GM23338 (cell line): ENCODE measurements at regions not wholly inside any gene's neighbourhood (a gene's known extent, or its start where the extent isn't known, plus 50 kb on each side); places are given as distances from the start of the nearest gene placed in this dataset.
A peak's percentile ranks its signal among the peaks of the same experiment; 100 is the strongest.
"Not testable (repeated sequence)": the region's sequence is repeated elsewhere in the genome, so short reads cannot be mapped to it uniquely, and the experiment has no call there.

Source experiments
- ATAC-seq: fragments of 200-7000 bp; cut with Tn5 transposase; 3 replicates; pipeline ENCODE4 v1.9.1; 2020
- DNase-seq: peaks from one replicate; pipeline ENCODE4 v3.0.0-alpha.2; 2015; ENCODE audit warnings: low spot score
- H2AFZ ChIP-seq: fragments of 200-600 bp; sonication (generic); 2 replicates; pipeline ENCODE4 v1.8.0; 2016; ENCODE audit warnings: antibody characterized with exemption, mild to moderate bottlenecking, moderate library complexity
- H3F3A ChIP-seq: fragments of 200-600 bp; sonication (generic); replicated peaks from 2 replicates; pipeline ENCODE4 v1.8.0; 2017; ENCODE audit warnings: antibody characterized with exemption, mixed run types, low read depth
- H3K27ac ChIP-seq: fragments of 200-600 bp; sonication (generic); 2 replicates; pipeline ENCODE4 v1.6.1; 2016; ENCODE audit warnings: low read depth
- H3K27me3 ChIP-seq: fragments of 200-600 bp; sonication (generic); 2 replicates; pipeline ENCODE4 v1.8.0; 2016; ENCODE audit warnings: mild to moderate bottlenecking, mixed run types, moderate library complexity; ENCODE audit not compliant: insufficient read depth
- H3K36me3 ChIP-seq: fragments of 200-600 bp; sonication (generic); 2 replicates; pipeline ENCODE4 v1.8.0; 2016; ENCODE audit warnings: mild to moderate bottlenecking; ENCODE audit not compliant: insufficient read depth
- H3K4me1 ChIP-seq: fragments of 200-600 bp; sonication (generic); 2 replicates; pipeline ENCODE4 v1.8.0; 2016; ENCODE audit warnings: mild to moderate bottlenecking, moderate library complexity; ENCODE audit not compliant: insufficient read depth
- H3K4me2 ChIP-seq: fragments of 200-600 bp; sonication (generic); 2 replicates; pipeline ENCODE4 v1.7.1; 2017; ENCODE audit warnings: mixed run types
- H3K4me3 ChIP-seq: fragments of 200-600 bp; sonication (generic); 2 replicates; pipeline ENCODE4 v1.6.1; 2016; ENCODE audit warnings: mixed run types
- H3K79me2 ChIP-seq: fragments of 200-600 bp; sonication (generic); replicated peaks from 2 replicates; pipeline ENCODE4 v1.8.0; 2017; ENCODE audit warnings: mild to moderate bottlenecking; ENCODE audit not compliant: insufficient read depth
- H3K9me2 ChIP-seq: fragments of 200-600 bp; sonication (generic); 2 replicates; pipeline ENCODE4 v1.8.0; 2017; ENCODE audit not compliant: insufficient read depth
- H4K20me1 ChIP-seq: fragments of 200-600 bp; sonication (generic); replicated peaks from 2 replicates; pipeline ENCODE4 v1.8.0; 2017; ENCODE audit warnings: mild to moderate bottlenecking; ENCODE audit not compliant: insufficient read depth
- H3K27ac Mint-ChIP-seq: 2 replicates; pipeline ENCODE4 v1.8.0; 2020; ENCODE audit warnings: inconsistent platforms, mild to moderate bottlenecking, moderate library complexity, mixed read lengths
- H3K27me3 Mint-ChIP-seq: 3 replicates; pipeline ENCODE4 v1.8.0; 2022; ENCODE audit warnings: low read depth, mild to moderate bottlenecking, moderate library complexity, mixed read lengths, inconsistent platforms; ENCODE audit not compliant: insufficient read depth, poor library complexity
- H3K36me3 Mint-ChIP-seq: 3 replicates; pipeline ENCODE4 v1.8.0; 2021; ENCODE audit warnings: low read depth, mild to moderate bottlenecking, inconsistent platforms, moderate library complexity, mixed read lengths
- H3K4me1 Mint-ChIP-seq: 3 replicates; pipeline ENCODE4 v1.8.0; 2020; ENCODE audit warnings: mild to moderate bottlenecking, inconsistent platforms, mixed read lengths
- H3K4me3 Mint-ChIP-seq: 3 replicates; pipeline ENCODE4 v1.8.0; 2021; ENCODE audit warnings: moderate library complexity, mild to moderate bottlenecking, inconsistent platforms, mixed read lengths
- H3K9me3 Mint-ChIP-seq: 3 replicates; pipeline ENCODE4 v1.8.0; 2020; ENCODE audit warnings: moderate library complexity, mild to moderate bottlenecking, inconsistent platforms, mixed read lengths
- EZH2 ChIP-seq: fragments of 200-600 bp; sonication (generic); IDR thresholded peaks from one replicate; pipeline ENCODE4 v1.8.0; 2017; ENCODE audit warnings: antibody characterized with exemption, mild to moderate bottlenecking, low read depth; ENCODE audit not compliant: unreplicated experiment
- EZH2phosphoT487 ChIP-seq: fragments of 200-600 bp; sonication (generic); IDR thresholded peaks from one replicate; pipeline ENCODE4 v1.8.1; 2018; ENCODE audit warnings: antibody characterized with exemption; ENCODE audit not compliant: unreplicated experiment
- JUNB ChIP-seq: IDR thresholded peaks from one replicate; pipeline ENCODE4 v1.6.1; 2016; ENCODE audit warnings: antibody characterized with exemption; ENCODE audit not compliant: unreplicated experiment
- ZNF331 ChIP-seq: fragments of 250-450 bp; sonication (Bioruptor Pico); IDR thresholded peaks from 2 replicates; pipeline ENCODE4 v1.5.0; 2020; ENCODE audit warnings: low read depth, mild to moderate bottlenecking, moderate library complexity
- TF ChIP-seq, protein P1 (sequence below): IDR thresholded peaks from 2 replicates; pipeline ENCODE4 v1.6.1; 2016; ENCODE audit warnings: antibody characterized with exemption

DNA sequence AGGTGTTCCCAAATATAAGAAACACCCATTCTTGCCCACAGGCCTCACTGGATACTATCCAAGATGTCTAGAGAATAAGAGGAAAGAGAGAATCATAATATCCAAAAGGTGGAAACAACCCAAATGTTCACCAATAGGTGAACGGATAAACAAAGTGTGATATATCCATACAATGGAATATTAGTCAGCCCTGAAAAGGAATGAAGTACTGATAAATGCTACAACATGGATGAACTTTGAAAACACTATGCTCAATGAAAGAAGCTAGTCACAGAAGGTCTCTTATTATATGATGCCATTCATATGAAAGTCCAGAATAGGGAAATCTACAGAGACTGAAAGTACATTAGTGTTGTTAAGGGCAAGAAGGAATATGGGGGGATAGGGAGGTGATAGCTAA is 65.4 kb downstream of the HOXC4 start:
- H3K4me3 ChIP-seq, H3K27ac Mint-ChIP-seq, H3K36me3 ChIP-seq, H3K27ac ChIP-seq, H3K36me3 Mint-ChIP-seq, H3K9me2 ChIP-seq, H3K4me2 ChIP-seq, H3K4me1 ChIP-seq, ATAC-seq, H3K79me2 ChIP-seq, H3F3A ChIP-seq, H4K20me1 ChIP-seq, H2AFZ ChIP-seq, H3K9me3 Mint-ChIP-seq, DNase-seq, H3K4me1 Mint-ChIP-seq, H3K4me3 Mint-ChIP-seq: not testable (repeated sequence)
- peaks cover 100% of the 10 kb centered on the region for H3K27me3 ChIP-seq
- H3K27me3 Mint-ChIP-seq = peaks cover 87% of the 10 kb centered on the region

GRCh38 chr12:54123981-54124380 is 64.8 kb downstream of the SMUG1 start:
- not testable (repeated sequence) for H3K27ac Mint-ChIP-seq, H3K36me3 Mint-ChIP-seq, H3K9me3 Mint-ChIP-seq, H2AFZ ChIP-seq, H3K79me2 ChIP-seq, H3K27ac ChIP-seq, H3K4me3 ChIP-seq, H3K36me3 ChIP-seq, ATAC-seq, H3F3A ChIP-seq, H3K4me3 Mint-ChIP-seq, DNase-seq, H3K9me2 ChIP-seq
- Histone ChIP-seq H3K27me3 (peaks cover 100% of the 10 kb centered on the region), H3K4me2 (peak overlapping the region; percentile 14; the same call in 1 of the 2 replicates), H3K4me1 (peaks cover 40% of the 10 kb centered on the region), H4K20me1 (peaks cover 21% of the 10 kb centered on the region)
- TF ChIP-seq EZH2 = peak; percentile 54
- Mint-ChIP-seq H3K4me1 (peaks cover 37% of the 10 kb centered on the region), H3K27me3 (peaks cover 100% of the 10 kb centered on the region)

DNA sequence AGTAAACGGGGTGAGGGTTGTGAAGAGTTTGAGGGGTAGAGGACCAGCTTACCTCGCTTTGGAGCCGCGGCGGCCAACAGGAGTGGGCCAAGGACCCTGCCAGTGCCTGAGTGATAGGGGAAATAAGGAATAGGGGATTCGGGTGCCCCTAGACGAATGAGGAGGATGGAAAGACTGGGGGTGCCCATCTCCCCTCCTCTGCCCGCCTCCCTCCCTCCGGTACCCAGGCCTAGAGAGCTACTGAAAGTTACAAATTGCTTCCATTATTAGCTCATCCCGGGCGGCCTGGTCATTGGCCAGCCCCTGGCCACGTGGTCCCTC is 63.1 kb downstream of the SMUG1 start:
- not testable (repeated sequence) for H3K27ac ChIP-seq, H3K36me3 ChIP-seq, H3K36me3 Mint-ChIP-seq, H3K79me2 ChIP-seq, H3K9me2 ChIP-seq, H3K9me3 Mint-ChIP-seq, DNase-seq, H3K27ac Mint-ChIP-seq
- Histone ChIP-seq H4K20me1 (peaks cover 30% of the 10 kb centered on the region), H3K27me3 (peaks cover 100% of the 10 kb centered on the region), H2AFZ (peak overlapping the region; percentile 93), H3F3A (peaks cover 13% of the 10 kb centered on the region), H3K4me2 (peak overlapping the region; percentile 91), H3K4me1 (peaks cover 43% of the 10 kb centered on the region), H3K4me3 (peak overlapping the region; percentile 74)
- peak; percentile 34 for ATAC-seq
- Mint-ChIP-seq H3K4me3 (peak overlapping the region; percentile 67), H3K4me1 (peaks cover 44% of the 10 kb centered on the region), H3K27me3 (peaks cover 100% of the 10 kb centered on the region)

GRCh38 chr12:54126029-54126695 is 62.6 kb downstream of the SMUG1 start:
- no peak overlapping the region for H3K27ac Mint-ChIP-seq
- ATAC-seq = peak; percentile 45
- no peaks in the 10 kb centered on the region for H3K79me2 ChIP-seq
- no peak overlapping the region for H3K27ac ChIP-seq
- H3K4me2 ChIP-seq = peak overlapping the region; percentile 91
- H3F3A ChIP-seq = peaks cover 13% of the 10 kb centered on the region
- peak; percentile 39 for DNase-seq
- H3K4me1 Mint-ChIP-seq = peaks cover 44% of the 10 kb centered on the region
- H3K27me3 Mint-ChIP-seq = peaks cover 100% of the 10 kb centered on the region
- peaks cover 100% of the 10 kb centered on the region for H3K27me3 ChIP-seq
- H3K9me2 ChIP-seq = no peaks in the 10 kb centered on the region
- H3K36me3 Mint-ChIP-seq = peaks cover 6% of the 10 kb centered on the region; the same call in 1 of the 3 replicates
- H3K36me3 ChIP-seq = no peaks in the 10 kb centered on the region
- H2AFZ ChIP-seq = peak overlapping the region; percentile 93
- H4K20me1 ChIP-seq = peaks cover 30% of the 10 kb centered on the region
- peaks cover 6% of the 10 kb centered on the region; the same call in 2 of the 3 replicates for H3K9me3 Mint-ChIP-seq
- H3K4me3 ChIP-seq = peak overlapping the region; percentile 74
- peaks cover 43% of the 10 kb centered on the region for H3K4me1 ChIP-seq
- TF ChIP-seq, protein P1, sequence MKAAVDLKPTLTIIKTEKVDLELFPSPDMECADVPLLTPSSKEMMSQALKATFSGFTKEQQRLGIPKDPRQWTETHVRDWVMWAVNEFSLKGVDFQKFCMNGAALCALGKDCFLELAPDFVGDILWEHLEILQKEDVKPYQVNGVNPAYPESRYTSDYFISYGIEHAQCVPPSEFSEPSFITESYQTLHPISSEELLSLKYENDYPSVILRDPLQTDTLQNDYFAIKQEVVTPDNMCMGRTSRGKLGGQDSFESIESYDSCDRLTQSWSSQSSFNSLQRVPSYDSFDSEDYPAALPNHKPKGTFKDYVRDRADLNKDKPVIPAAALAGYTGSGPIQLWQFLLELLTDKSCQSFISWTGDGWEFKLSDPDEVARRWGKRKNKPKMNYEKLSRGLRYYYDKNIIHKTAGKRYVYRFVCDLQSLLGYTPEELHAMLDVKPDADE = no peak
- TF ChIP-seq EZH2phosphoT487 (peak; percentile 65), JUNB (peak; percentile 39), ZNF331 (CRISPR knock-in tag) (no peak)
- peak overlapping the region; percentile 67 for H3K4me3 Mint-ChIP-seq
